Stimulated activated memory B cell treated with anti-CD40 and anti-IgM and Interleukin-4, amounts not matched to agents 10 μg/mL and 1 μg/mL and 100 μg/mL, for 72 hours (primary cell): ENCODE measurements at regions not wholly inside any gene's neighbourhood (a gene's known extent, or its start where the extent isn't known, plus 50 kb on each side); places are given as distances from the start of the nearest gene placed in this dataset.

Experiments
- ATAC-seq: fragments of 150-1000 bp; cut with Tn5 transposase; 2 replicates; pipeline ENCODE4 v1.10.0; 2021
- H3K27ac Mint-ChIP-seq: one replicate; pipeline ENCODE4 v1.8.0; 2022; ENCODE audit warnings: mild to moderate bottlenecking, mixed read lengths
- H3K27me3 Mint-ChIP-seq: one replicate; pipeline ENCODE4 v1.8.0; 2022; ENCODE audit warnings: mixed read lengths
- H3K36me3 Mint-ChIP-seq: one replicate; pipeline ENCODE4 v1.8.0; 2022; ENCODE audit warnings: mixed read lengths
- H3K4me1 Mint-ChIP-seq: one replicate; pipeline ENCODE4 v1.8.0; 2022; ENCODE audit warnings: mixed read lengths
- H3K4me3 Mint-ChIP-seq: one replicate; pipeline ENCODE4 v1.8.0; 2022; ENCODE audit warnings: mild to moderate bottlenecking, moderate library complexity, mixed read lengths
- H3K9me3 Mint-ChIP-seq: one replicate; pipeline ENCODE4 v1.8.0; 2022; ENCODE audit warnings: mixed read lengths

- H3K9me3 Mint-ChIP-seq, result no peaks in the 10 kb centered on the region
- H3K36me3 Mint-ChIP-seq, result no peaks in the 10 kb centered on the region
- ATAC-seq, result no peak
- H3K4me3 Mint-ChIP-seq, result no peak overlapping the region
- no peaks in the 10 kb centered on the region for H3K27me3 Mint-ChIP-seq
- no peaks in the 10 kb centered on the region for H3K4me1 Mint-ChIP-seq
- H3K27ac Mint-ChIP-seq, result no peak overlapping the region
Observed at GRCh38 chr15:58284293-58284692, 146.1 kb downstream of the AQP9 start.

GRCh38 chr15:58285212-58285920, 146.4 kb upstream of the LIPC start:
- ATAC-seq, result no peak
- H3K27ac Mint-ChIP-seq, result no peak overlapping the region

GRCh38 chr15:58285921-58286278, 145.9 kb upstream of the LIPC start:
- Mint-ChIP-seq H3K27me3 (no peaks in the 10 kb centered on the region), H3K9me3 (peaks cover 2% of the 10 kb centered on the region), H3K4me3 (no peak overlapping the region), H3K27ac (no peak overlapping the region), H3K4me1 (no peaks in the 10 kb centered on the region), H3K36me3 (no peaks in the 10 kb centered on the region)
- ATAC-seq, result no peak

More at GRCh38 chr15:58285212-58285920, 146.4 kb upstream of the LIPC start:
- no peaks in the 10 kb centered on the region for H3K36me3 Mint-ChIP-seq
- no peak overlapping the region for H3K4me3 Mint-ChIP-seq
- no peaks in the 10 kb centered on the region for H3K4me1 Mint-ChIP-seq
- H3K27me3 Mint-ChIP-seq, result no peaks in the 10 kb centered on the region
- H3K9me3 Mint-ChIP-seq, result no peaks in the 10 kb centered on the region

GRCh38 chr15:58286523-58286922, 145.3 kb upstream of the LIPC start:
- no peak for ATAC-seq
- H3K27me3 Mint-ChIP-seq, result no peaks in the 10 kb centered on the region
- no peaks in the 10 kb centered on the region for H3K36me3 Mint-ChIP-seq
- H3K4me3 Mint-ChIP-seq, result no peak overlapping the region
- no peaks in the 10 kb centered on the region for H3K4me1 Mint-ChIP-seq
- peaks cover 2% of the 10 kb centered on the region for H3K9me3 Mint-ChIP-seq
- H3K27ac Mint-ChIP-seq, result no peak overlapping the region

- no peak for ATAC-seq
- H3K27ac Mint-ChIP-seq, result no peak overlapping the region
- no peaks in the 10 kb centered on the region for H3K36me3 Mint-ChIP-seq
- no peaks in the 10 kb centered on the region for H3K27me3 Mint-ChIP-seq
- no peak overlapping the region for H3K4me3 Mint-ChIP-seq
- H3K4me1 Mint-ChIP-seq, result no peaks in the 10 kb centered on the region
- peaks cover 2% of the 10 kb centered on the region for H3K9me3 Mint-ChIP-seq
Observed at GRCh38 chr15:58287891-58288290, 143.9 kb upstream of the LIPC start.

GRCh38 chr15:58288592-58288991, 143.2 kb upstream of the LIPC start:
- H3K27me3 Mint-ChIP-seq, result peaks cover 3% of the 10 kb centered on the region
- H3K27ac Mint-ChIP-seq, result no peak overlapping the region
- ATAC-seq, result no peak
- H3K4me1 Mint-ChIP-seq, result no peaks in the 10 kb centered on the region
- H3K9me3 Mint-ChIP-seq, result peaks cover 2% of the 10 kb centered on the region
- H3K36me3 Mint-ChIP-seq, result no peaks in the 10 kb centered on the region
- H3K4me3 Mint-ChIP-seq, result no peak overlapping the region

- Mint-ChIP-seq H3K27ac (no peak overlapping the region), H3K27me3 (peaks cover 22% of the 10 kb centered on the region), H3K36me3 (no peaks in the 10 kb centered on the region), H3K4me1 (no peaks in the 10 kb centered on the region), H3K4me3 (no peak overlapping the region), H3K9me3 (peaks cover 2% of the 10 kb centered on the region)
- ATAC-seq, result no peak
Observed at GRCh38 chr15:58291848-58292247, 139.9 kb upstream of the LIPC start.

- Mint-ChIP-seq H3K27me3 (peaks cover 28% of the 10 kb centered on the region), H3K4me3 (no peak overlapping the region), H3K36me3 (no peaks in the 10 kb centered on the region), H3K4me1 (no peaks in the 10 kb centered on the region), H3K27ac (no peak overlapping the region), H3K9me3 (peaks cover 2% of the 10 kb centered on the region)
- no peak for ATAC-seq
Observed at GRCh38 chr15:58292751-58293175, 139.0 kb upstream of the LIPC start.

- ATAC-seq, result no peak
- H3K9me3 Mint-ChIP-seq, result peaks cover 2% of the 10 kb centered on the region
- peaks cover 36% of the 10 kb centered on the region for H3K27me3 Mint-ChIP-seq
- no peaks in the 10 kb centered on the region for H3K4me1 Mint-ChIP-seq
- no peak overlapping the region for H3K4me3 Mint-ChIP-seq
- no peaks in the 10 kb centered on the region for H3K36me3 Mint-ChIP-seq
- H3K27ac Mint-ChIP-seq, result no peak overlapping the region
Observed at GRCh38 chr15:58293622-58294550, 137.9 kb upstream of the LIPC start.

- no peak overlapping the region for H3K27ac Mint-ChIP-seq
- H3K36me3 Mint-ChIP-seq, result no peaks in the 10 kb centered on the region
- no peak overlapping the region for H3K4me3 Mint-ChIP-seq
- no peaks in the 10 kb centered on the region for H3K4me1 Mint-ChIP-seq
- H3K27me3 Mint-ChIP-seq, result peaks cover 45% of the 10 kb centered on the region
- peaks cover 2% of the 10 kb centered on the region for H3K9me3 Mint-ChIP-seq
- no peak for ATAC-seq
Observed at GRCh38 chr15:58294681-58295254, 137.0 kb upstream of the LIPC start.

- Mint-ChIP-seq H3K9me3 (peaks cover under 1% of the 10 kb centered on the region), H3K27ac (no peak overlapping the region), H3K4me1 (no peaks in the 10 kb centered on the region), H3K4me3 (no peak overlapping the region), H3K27me3 (peaks cover 50% of the 10 kb centered on the region), H3K36me3 (no peaks in the 10 kb centered on the region)
- ATAC-seq, result no peak
Observed at GRCh38 chr15:58295637-58296215, 136.1 kb upstream of the LIPC start.

GRCh38 chr15:58296276-58296675, 135.5 kb upstream of the LIPC start:
- no peak overlapping the region for H3K4me3 Mint-ChIP-seq
- H3K27me3 Mint-ChIP-seq, result peaks cover 56% of the 10 kb centered on the region
- H3K4me1 Mint-ChIP-seq, result no peaks in the 10 kb centered on the region
- no peak for ATAC-seq
- H3K36me3 Mint-ChIP-seq, result no peaks in the 10 kb centered on the region
- H3K27ac Mint-ChIP-seq, result no peak overlapping the region
- no peaks in the 10 kb centered on the region for H3K9me3 Mint-ChIP-seq

- Mint-ChIP-seq H3K9me3 (no peaks in the 10 kb centered on the region), H3K4me3 (no peak overlapping the region), H3K36me3 (no peaks in the 10 kb centered on the region), H3K4me1 (no peaks in the 10 kb centered on the region), H3K27me3 (peaks cover 60% of the 10 kb centered on the region), H3K27ac (no peak overlapping the region)
- ATAC-seq, result no peak
Observed at GRCh38 chr15:58297639-58298038, 134.2 kb upstream of the LIPC start.

GRCh38 chr15:58298879-58299850, 132.6 kb upstream of the LIPC start:
- H3K27me3 Mint-ChIP-seq, result peaks cover 51% of the 10 kb centered on the region
- no peak for ATAC-seq
- no peaks in the 10 kb centered on the region for H3K36me3 Mint-ChIP-seq

More at GRCh38 chr15:58298879-58299850, 132.6 kb upstream of the LIPC start:
- Mint-ChIP-seq H3K9me3 (no peaks in the 10 kb centered on the region), H3K4me1 (no peaks in the 10 kb centered on the region), H3K4me3 (no peak overlapping the region), H3K27ac (no peak overlapping the region)
